ENCODE measurements at regions not wholly inside any gene's neighbourhood (a gene's known extent, or its start where the extent isn't known, plus 50 kb on each side); places are given as distances from the start of the nearest gene placed in this dataset.

DNA sequence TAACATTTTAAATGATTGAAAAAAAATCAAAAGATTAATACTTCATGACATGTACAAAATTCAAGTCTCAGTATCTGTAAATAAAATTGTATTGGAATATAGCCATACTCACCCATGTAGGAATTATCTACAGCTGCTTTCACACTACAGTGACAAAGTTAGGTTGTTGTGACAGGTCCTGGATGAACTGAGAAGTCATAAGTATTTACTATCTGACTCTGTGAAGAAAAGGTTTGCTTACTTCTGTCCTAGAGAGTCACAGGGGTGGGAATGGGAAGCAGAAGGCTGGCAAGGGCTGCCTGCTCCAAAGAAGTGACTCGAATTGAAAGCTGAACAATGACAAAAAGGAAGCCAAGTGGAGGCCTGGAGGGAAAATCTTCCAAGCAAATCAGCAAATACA lies 155.2 kb downstream of the SLC30A10 start:
- no peak for DNase-seq (ENCODE audit: low spot score)

DNA sequence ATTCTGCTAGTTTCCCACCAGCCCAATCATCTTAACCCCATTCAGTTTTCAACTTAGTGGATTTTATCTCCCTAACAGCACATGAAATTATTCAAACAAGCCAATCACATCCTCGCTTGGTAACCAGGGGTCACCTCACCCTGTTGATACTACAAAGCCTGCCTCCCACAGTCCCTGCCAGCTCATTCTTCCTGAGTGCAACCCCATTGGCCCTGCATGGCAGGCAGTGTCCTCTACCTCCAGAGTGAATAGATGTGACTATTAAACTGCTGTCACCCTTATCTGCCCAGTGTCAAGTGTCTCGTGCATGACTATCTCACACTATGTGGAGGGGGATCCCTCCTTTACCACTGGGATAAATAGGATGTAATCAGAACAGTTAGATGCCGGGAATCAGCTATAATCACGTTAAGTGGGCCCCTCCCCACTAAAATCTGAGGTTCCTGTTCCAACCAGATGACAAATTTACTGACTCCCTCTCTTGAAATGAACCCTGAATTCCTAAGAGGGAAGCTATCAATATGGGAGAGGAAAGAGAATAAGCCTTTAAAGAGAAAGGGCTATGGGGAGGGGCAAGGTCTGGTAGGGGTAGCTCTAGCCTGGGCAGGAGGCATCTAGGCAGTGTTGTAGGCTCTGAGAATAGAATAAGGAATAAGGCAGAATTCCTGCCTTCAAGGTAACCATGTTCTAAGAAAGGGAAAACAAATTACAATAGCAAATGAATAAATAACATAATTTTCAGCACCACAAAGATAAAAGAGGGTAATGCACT lies 155.9 kb downstream of the SLC30A10 start:
- DNase-seq (ENCODE audit: low spot score) = no peak

DNA sequence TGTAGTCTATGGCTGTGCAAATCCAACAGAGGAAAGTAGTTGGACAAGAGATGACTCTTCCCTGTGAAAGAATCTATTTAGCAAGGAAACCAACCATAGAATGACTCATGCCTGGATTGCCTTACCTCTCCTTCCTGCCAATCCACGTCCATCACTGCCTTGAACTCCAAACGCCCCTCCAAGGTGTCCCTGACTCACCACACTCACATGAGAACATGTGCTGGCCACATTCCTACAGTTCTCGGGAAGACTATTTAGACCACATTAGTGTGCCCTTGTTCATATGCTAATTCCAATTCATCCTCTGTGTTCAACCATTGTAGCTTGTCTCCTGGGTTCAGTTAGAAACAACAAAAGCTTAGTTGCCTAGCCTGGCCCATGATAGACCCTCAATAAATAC lies 157.3 kb downstream of the SLC30A10 start:
- DNase-seq (ENCODE audit: low spot score) = no peak

DNA sequence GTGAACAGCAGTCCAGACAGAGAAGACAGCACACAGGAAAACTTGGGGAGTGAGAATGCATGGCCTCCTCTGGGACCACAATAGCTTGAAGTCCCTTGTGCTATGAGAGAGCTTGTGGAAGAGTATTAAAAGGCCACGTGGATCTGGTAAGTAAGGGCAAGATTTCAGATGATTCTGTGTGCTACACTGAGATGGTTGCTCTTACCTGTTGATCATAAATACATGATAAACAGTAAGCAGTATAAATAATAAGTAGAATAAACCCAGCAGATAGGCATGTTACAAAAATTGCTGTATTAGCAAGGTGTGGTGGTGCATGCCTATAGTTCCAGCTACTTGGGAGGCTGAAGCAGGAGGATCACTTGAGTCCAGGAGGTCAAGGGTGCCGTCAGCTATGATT lies 150.4 kb upstream of the ZC3H11B start:
- no peak for DNase-seq (ENCODE audit: low spot score)

DNA sequence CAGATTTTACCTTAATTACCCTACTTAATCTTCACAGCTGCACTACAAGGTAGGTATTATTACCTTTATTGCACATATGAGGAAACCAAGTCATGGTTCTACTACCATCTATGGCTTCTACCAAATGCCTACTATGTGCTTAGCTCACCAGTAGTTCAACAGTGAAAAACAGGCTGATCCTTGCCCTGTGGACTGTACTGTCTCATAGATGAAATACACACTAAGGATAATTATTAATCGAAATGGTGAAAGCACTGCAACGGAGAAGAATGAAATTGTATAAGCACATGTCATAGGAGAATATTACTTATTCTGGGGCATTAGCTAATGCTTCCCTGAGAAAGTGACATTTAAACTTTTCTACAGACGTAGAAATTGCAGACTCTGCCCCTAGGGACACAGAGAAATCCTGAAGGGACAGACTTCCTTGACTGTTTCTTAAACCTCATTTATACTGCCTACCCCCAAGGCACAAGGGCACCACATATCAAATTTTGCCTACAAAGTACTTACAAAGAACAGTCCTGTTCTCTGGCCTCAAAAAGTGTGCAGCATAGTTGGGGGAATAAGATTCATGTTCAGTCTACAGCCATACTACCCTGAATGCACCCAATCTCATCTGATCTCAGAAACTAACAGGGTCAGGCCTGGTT lies 148.4 kb upstream of the ZC3H11B start:
- DNase-seq (ENCODE audit: low spot score) = no peak

DNA sequence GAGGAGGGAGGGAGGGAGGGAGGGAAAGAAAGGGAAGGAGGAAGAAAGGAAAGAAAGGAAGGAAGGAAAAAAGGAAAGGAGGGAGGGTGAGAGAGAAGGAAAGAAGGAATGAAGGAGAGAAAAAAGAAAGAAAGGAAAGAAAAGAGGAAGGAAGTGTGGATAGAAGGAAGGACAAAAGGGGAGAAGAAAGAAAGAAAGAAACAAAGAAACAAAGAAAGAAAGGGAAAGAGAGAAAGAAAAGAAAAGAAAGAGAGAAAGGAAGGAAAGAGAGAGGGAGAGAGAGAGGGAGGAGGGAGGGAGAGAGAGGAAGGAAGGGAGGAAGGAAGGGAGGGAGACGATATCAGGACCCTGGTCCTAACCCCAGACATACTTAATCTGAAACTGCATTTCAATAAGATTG lies 146.2 kb upstream of the ZC3H11B start:
- DNase-seq (ENCODE audit: low spot score) = no peak

DNA sequence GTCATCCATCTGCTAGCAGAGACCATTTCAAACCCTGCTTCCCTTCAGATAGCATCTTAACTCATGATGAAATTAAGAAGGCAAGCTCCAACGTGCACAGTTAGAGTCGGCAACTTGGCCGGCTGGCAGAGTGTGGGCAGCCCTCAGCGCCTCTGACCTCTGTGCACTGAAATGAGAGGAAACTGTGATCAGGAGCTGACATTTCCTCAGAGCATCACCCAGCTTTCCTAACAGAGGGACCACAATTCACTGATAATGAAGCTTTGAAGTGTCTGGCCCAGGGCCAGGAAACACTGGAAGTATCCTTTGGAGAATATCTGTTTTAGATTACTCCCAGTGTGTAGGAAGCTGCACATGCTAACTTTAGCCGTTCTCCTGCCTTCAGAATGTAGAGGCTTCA lies 145.0 kb upstream of the ZC3H11B start:
- no peak for DNase-seq (ENCODE audit: low spot score)

DNA sequence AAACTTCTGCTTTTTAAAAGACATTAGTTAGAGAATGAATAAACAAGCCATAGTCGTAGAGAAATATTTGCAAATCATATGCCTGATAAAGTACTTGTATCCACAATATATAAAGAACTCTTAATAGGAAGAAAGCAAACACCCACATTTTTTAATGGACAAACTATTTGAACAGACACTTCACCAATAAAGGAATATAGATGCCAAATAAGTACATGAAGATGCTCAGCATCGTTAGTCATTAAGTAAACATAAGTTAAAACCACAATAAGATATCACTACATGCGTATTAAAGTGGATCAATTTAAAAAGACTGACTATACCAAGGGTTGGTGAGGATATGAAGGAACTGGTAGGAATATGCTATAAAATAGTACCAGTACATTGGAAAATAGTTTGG lies 142.3 kb upstream of the ZC3H11B start:
- DNase-seq (ENCODE audit: low spot score) = no peak

DNA sequence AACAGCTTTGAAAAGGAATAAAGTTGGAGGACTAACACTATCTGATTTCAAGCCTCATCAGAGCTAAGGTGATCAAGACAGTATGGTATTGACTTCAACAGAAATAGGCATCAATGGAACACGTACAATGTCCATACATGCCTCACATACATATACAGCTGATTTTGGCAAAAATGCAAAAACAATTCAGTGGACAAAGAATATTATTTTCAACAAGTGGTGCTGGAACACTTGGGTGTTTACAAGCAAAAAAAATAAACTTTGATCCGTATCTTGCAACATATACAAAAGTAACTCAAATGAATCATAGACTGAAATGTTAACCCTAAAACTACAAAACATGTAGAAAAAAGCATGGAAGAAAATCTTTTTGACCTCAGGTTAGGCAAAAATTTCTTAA lies 141.9 kb upstream of the ZC3H11B start:
- DNase-seq (ENCODE audit: low spot score) = no peak

DNA sequence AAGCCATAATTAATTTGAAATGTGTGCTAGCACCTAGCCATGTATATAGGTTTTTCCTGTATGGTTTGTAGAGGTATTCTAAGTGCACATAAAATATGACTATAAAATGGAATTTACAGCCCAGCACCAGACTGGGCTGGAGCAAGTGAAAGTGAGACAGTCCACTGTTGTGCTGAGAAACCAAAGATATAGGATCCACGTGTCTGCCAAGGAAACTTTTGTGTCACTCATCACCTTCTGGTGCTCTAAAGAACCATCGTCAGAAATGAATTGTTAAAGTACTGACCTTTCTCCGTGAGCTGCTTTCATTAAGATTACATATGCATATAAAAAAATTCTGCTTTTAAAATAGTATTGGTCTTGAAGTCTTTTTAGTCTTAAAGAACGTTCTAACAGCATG lies 141.0 kb upstream of the ZC3H11B start:
- no peak for DNase-seq (ENCODE audit: low spot score)

DNA sequence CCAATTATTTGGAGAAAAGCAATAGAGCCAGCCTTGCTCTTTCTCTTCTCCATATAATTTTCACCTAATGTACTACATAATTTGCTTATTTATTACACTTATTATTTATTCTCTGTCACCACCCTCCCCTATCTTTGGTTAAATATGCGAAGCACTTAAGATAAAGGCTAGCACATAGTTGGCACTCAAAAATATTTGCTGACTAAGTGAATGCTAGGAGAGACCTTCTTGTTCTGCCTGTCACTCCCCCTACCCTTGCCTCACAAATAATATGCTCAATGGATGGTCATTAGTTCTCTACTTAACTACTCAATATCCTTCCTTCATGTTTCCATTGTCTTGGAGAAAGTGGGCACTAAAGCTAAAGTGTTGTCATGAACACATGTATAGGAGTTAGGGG lies 139.7 kb upstream of the ZC3H11B start:
- no peak for DNase-seq (ENCODE audit: low spot score)

DNA sequence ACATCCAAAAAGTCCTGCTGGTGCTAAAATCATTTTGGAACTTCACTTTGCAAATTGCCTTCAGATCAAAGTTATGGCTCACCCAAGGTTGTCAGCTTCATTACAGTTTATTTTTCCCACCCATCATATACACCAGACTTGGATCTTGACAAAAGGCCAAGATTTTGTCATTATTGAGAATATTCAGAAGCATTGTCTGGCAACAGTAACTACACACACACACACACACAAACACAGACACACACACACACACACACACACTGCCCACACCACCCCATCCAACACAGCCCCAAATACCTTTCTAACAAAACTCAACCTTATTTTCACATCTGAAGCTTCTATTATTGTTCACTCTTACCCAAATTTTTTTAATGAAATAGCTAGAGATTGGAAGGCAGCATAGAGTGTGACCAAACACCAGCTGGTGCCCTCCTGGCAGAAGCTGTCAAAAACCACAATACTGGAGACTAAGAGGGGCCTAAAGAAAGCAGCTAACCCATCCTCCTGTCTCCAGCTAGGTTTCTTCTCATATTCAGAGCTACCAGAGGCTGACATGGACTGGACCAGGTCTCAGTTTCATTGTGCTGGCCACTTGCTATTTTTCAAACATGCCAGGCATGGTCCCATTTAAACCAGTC lies 139.1 kb upstream of the ZC3H11B start:
- no peak for DNase-seq (ENCODE audit: low spot score)

DNA sequence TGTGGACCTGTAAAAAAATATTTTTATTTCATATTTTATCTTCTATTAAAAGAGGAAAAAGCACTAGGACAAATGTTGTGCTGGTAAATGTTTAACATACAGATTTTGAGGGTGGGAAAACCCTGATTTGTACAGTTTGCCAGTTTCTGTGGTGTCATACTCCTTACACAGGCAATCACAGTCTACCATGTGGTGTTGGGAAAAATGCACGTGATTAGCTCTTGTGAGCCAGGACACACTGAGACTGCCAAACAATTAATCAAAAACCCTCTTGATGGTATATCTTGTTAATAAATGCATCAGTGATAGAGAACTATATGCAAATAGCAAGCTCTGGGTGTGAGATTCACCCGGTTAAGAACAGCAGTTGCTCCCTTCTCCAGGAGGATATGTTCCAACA lies 136.5 kb upstream of the ZC3H11B start:
- DNase-seq (ENCODE audit: low spot score) = no peak

DNA sequence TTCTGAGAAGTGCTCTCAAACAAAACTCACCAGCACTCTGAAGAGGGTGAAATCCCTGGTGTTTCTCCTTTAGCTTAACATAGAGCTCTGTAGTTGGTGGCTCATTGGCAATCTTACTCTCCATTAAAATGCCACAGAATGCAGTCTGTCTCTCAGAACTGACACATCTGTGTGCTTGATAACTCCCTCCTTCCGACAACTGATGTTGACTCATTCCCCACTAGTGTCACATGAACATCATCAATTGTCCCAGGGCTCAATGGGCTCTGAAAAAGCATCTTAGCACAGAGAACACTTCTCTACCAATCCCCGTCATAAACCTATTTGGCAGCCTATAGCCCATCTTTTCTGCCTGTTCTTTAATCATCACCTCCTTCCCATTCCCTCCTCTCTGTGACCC lies 133.2 kb upstream of the ZC3H11B start:
- DNase-seq (ENCODE audit: low spot score) = no peak

DNA sequence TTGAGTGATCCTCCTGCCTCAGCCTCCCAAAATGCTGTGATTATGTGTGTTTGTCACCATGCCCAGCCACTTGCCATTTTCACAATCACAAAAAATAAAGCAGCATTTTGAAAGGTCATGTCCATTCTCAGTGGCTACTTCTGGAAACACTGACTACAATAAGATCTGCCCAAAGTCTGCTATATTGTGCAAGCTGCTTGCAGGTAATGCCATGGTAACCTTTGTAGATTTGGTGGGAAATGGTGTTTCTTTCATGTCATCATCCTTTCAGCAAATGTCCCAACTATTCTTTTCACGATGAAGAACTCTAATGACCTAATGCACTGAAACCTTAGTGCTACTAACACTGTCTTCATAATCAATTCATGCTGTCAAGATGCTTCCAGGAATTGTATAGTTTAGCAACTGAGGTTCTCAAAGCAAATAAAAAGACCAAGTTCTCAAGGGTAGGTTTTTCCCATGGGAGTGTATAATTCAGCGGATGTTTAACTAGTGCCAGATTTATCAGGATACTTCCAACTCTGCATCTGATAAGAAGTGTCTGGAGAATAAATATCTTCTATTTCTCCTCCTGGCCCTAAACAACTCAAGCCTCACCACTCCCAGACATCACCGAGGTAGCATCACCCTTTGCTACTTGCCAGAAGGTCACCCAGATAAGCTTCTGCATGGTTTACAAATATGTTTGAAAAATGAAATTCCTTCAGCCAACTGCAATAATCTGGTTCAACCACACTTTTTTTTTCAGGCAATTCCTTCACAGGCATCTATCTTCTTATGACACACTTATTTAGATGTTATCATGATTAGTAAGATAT lies 132.0 kb upstream of the ZC3H11B start:
- DNase-seq (ENCODE audit: low spot score) = no peak

DNA sequence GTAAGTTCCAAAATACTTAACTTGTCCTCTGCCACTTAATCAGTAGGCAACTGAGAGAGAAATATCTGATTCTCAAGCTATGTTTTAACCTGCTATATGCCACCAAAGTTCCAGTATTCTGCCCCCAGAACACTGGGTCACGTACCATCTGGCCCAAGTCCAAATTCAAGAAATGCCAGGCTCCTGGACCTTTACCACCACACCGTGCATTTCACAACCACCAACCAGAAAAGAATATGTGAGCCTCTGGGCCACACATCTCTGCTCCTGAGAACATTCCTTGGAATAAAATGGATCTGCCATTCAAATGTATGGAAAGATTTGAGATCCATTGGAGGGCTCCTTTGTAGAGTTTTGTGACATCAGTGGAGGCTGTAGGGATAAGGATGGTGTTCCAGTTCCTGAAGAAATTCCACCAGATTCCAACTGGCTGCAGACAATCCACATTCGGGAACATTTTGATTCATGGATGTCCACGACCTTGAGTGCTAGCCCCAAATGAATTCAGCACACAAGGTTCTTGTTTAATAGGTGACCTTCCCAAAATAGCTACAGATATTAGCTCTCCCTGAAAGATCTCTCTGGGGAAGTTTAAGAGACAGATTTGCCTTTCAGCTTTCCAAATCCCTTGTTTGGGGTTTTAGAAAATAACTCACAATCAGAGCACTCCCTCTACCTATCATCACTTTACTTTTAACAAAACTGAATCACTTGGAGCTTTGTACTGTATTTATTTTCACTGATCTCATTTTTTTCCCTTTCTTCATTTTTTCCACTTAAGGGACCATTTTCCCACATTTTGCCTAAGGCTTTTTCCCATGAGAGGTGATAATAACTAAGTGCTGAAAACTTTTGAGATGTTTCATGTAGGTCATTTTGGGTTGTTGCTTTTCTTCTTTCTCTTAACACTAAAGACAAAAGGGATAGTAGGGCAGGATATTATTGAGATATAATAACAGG lies 128.4 kb upstream of the ZC3H11B start:
- DNase-seq (ENCODE audit: low spot score) = no peak

DNA sequence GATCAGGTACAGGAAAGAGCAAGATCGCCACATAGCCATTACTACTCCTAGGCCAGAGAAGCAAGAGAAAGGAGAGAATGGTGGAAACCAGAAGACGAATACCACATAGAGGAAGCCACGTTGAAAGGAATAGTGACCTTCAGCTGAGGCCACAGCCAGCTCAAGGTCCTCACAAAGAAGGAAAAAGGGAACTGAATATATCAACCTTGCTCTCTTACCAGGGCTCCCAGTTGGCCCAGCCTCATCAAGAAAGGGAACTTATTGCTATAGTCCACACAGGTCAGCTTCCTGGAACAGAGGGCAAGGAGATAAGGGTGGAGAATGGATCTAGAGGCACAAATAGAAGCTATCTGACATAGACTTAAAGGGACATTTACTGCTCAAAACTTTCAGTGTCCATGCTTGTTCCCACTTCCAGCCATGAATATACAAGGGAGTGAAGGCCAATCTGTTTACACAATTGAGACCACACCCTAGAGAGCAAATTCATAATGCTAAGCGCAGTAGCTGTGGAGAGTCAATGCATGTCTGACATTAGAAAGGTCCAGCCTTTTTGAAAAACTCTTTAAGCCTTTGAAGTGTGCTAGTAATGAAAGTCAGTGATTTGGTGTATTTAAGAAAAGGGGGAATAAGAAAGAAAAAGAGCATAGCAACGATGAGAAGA lies 120.7 kb upstream of the ZC3H11B start:
- no peak for DNase-seq (ENCODE audit: low spot score)

DNA sequence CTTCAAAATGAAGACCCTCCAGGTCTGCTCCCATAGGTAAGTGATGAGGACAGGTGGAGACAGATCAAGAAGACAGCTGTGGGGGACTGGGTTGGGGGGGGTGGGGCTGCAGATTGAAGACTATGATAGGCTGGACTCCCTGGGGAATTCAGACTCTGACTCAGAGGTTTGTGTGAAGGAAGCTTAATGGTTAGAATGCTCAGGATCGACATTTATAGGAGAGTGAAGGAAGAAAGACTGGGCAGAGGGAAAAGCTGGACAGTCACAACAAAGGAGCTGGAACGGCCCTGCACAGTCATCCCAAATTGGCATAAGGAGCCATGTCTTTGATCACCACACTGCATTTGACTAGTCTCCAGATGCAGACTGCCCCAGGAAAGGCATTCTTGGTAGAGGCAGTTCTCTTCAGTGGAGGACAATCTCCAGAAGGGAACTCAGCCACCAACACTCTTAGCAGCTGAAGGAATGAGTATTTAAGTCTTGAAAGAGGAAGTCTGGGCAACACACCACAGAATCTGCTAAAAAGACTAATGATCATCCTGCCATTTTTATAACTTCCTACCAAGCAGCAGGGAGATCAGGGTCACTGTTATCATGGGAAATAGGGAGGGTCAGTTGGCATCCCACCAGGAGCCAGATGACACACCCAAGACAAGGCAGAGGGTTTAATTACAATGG lies 120.0 kb upstream of the ZC3H11B start:
- no peak for DNase-seq (ENCODE audit: low spot score)

DNA sequence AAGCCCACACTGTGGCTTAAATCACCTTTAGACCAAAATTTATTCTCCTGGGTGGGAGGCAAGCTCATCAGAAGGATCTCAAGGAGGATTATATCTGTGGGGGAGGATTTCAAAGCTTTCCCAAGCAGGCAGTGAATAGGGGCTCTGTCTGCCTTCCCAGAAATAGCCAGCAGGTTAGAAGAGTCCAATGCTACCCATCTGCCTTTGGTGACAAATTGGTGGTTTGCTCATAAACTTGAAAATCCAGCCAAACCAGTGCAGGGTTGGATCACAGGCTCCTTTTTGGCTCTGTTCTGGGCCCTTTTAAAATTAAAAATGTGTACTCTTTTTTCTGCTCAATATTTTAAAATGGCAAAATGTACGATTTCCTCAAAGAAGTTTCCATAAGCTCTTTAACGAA lies 118.9 kb upstream of the ZC3H11B start:
- no peak for DNase-seq (ENCODE audit: low spot score)
